ENCODE measurements at regions not wholly inside any gene's neighbourhood (a gene's known extent, or its start where the extent isn't known, plus 50 kb on each side); places are given as distances from the start of the nearest gene placed in this dataset.

- no peak for DNase-seq (ENCODE audit: low read depth)
- TF ChIP-seq, protein P1, sequence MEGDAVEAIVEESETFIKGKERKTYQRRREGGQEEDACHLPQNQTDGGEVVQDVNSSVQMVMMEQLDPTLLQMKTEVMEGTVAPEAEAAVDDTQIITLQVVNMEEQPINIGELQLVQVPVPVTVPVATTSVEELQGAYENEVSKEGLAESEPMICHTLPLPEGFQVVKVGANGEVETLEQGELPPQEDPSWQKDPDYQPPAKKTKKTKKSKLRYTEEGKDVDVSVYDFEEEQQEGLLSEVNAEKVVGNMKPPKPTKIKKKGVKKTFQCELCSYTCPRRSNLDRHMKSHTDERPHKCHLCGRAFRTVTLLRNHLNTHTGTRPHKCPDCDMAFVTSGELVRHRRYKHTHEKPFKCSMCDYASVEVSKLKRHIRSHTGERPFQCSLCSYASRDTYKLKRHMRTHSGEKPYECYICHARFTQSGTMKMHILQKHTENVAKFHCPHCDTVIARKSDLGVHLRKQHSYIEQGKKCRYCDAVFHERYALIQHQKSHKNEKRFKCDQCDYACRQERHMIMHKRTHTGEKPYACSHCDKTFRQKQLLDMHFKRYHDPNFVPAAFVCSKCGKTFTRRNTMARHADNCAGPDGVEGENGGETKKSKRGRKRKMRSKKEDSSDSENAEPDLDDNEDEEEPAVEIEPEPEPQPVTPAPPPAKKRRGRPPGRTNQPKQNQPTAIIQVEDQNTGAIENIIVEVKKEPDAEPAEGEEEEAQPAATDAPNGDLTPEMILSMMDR (IDR thresholded peaks at IDR 0.05; ENCODE audit: insufficient read depth, low read length) = no peak
- H3K4me3 ChIP-seq (ENCODE audit: low read depth, low read length) = no peak overlapping the region
These were observed 86.9 kb upstream of the CST7 start for GRCh38 chr20:24862186-24862585.

DNA sequence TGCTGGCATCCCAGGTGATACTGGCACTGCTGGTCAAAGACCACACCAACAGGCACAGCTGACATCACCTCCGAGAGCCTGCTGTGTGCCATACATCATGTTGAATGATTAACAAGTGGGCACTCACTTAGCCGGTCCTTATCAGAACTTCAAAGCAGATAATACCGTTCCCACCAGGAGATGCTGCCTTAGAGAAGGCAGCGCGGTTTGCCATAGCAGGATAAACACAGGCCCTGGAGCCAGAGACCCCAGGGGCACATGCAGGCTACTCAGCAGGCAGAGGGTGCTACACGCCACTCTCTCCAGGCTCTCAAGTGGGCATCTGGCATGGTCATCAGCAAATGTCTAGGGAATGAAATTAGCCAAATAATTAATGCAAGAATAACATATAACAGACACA, 86.5 kb upstream of the CST7 start:
- no peak overlapping the region for H3K4me3 ChIP-seq (ENCODE audit: low read depth, low read length)
- TF ChIP-seq, protein P1 (IDR thresholded peaks at IDR 0.05; ENCODE audit: insufficient read depth, low read length) = no peak
- no peak for DNase-seq (ENCODE audit: low read depth)

- no peak overlapping the region for H3K4me3 ChIP-seq (ENCODE audit: low read depth, low read length)
- DNase-seq (ENCODE audit: low read depth) = peak; percentile 80
- TF ChIP-seq, protein P1 (IDR thresholded peaks at IDR 0.05; ENCODE audit: insufficient read depth, low read length) = no peak
These were observed 85.7 kb upstream of the CST7 start for GRCh38 chr20:24863356-24863755.

- TF ChIP-seq, protein P1 (IDR thresholded peaks at IDR 0.05; ENCODE audit: insufficient read depth, low read length) = no peak
- no peak overlapping the region for H3K4me3 ChIP-seq (ENCODE audit: low read depth, low read length)
- DNase-seq (ENCODE audit: low read depth) = no peak
These were observed 83.1 kb upstream of the CST7 start for GRCh38 chr20:24866008-24866407.

DNA sequence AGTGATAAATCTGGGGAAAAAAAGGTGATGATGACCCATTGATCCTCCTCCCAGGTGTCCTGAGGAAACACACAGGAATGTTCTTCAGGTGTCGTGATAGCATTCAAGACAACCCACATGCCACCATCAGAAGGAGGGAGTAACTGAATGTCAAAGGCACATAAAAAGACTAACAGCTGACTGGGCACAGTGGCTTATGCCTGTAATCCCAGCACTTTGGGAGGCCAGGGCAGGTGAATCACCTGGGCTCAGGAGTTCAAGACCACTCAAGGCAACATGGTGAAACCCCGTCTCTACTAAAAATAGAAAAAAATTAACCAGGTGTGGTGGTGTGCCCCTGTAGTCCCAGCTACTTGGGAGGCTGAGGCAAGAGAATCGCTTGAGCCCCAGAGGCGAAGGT, 82.3 kb upstream of the CST7 start:
- H3K4me3 ChIP-seq (ENCODE audit: low read depth, low read length) = no peak overlapping the region
- no peak for DNase-seq (ENCODE audit: low read depth)
- TF ChIP-seq, protein P1 (IDR thresholded peaks at IDR 0.05; ENCODE audit: insufficient read depth, low read length) = no peak

- TF ChIP-seq, protein P1 (IDR thresholded peaks at IDR 0.05; ENCODE audit: insufficient read depth, low read length) = no peak
- H3K4me3 ChIP-seq (ENCODE audit: low read depth, low read length) = no peak overlapping the region
- no peak for DNase-seq (ENCODE audit: low read depth)
These were observed 81.5 kb upstream of the CST7 start for GRCh38 chr20:24867556-24867955.

GRCh38 chr20:24868396-24868927, 80.6 kb upstream of the CST7 start:
- DNase-seq (ENCODE audit: low read depth) = no peak
- no peak overlapping the region for H3K4me3 ChIP-seq (ENCODE audit: low read depth, low read length)
- TF ChIP-seq, protein P1 (IDR thresholded peaks at IDR 0.05; ENCODE audit: insufficient read depth, low read length) = no peak

Data from fibroblast of the aortic adventitia (primary cell).